Nephron progenitor cell (in vitro differentiated cells): ENCODE measurements at regions not wholly inside any gene's neighbourhood (a gene's known extent, or its start where the extent isn't known, plus 50 kb on each side); places are given as distances from the start of the nearest gene placed in this dataset.

Experiments used
- DNase-seq: peaks from one replicate; pipeline ENCODE4 v3.0.0; 2021
- H3K27ac Mint-ChIP-seq: 2 replicates; pipeline ENCODE4 v1.8.0; 2021; ENCODE audit warnings: mild to moderate bottlenecking, moderate library complexity, mixed read lengths
- H3K27me3 Mint-ChIP-seq: 2 replicates; pipeline ENCODE4 v1.8.0; 2021; ENCODE audit warnings: mild to moderate bottlenecking, low read depth, mixed read lengths; ENCODE audit not compliant: poor library complexity
- H3K36me3 Mint-ChIP-seq: 2 replicates; pipeline ENCODE4 v1.8.0; 2021; ENCODE audit warnings: low read depth, mixed read lengths
- H3K4me1 Mint-ChIP-seq: 2 replicates; pipeline ENCODE4 v1.8.0; 2021; ENCODE audit warnings: mixed read lengths
- H3K4me3 Mint-ChIP-seq: 2 replicates; pipeline ENCODE4 v1.8.0; 2021; ENCODE audit warnings: mild to moderate bottlenecking, moderate library complexity, mixed read lengths
- H3K9me3 Mint-ChIP-seq: 2 replicates; pipeline ENCODE4 v1.8.0; 2021; ENCODE audit warnings: mild to moderate bottlenecking, moderate library complexity, mixed read lengths
- CTCF ChIP-seq: fragments of 200-600 bp; sonication (generic); IDR thresholded peaks from 2 replicates; pipeline ENCODE4 v1.5.0; 2021; ENCODE audit warnings: antibody characterized with exemption

- DNase-seq = no peak
- H3K36me3 Mint-ChIP-seq = no peaks in the 10 kb centered on the region
- no peak overlapping the region for H3K27ac Mint-ChIP-seq
- TF ChIP-seq CTCF = no peak
- H3K9me3 Mint-ChIP-seq = no peaks in the 10 kb centered on the region
- H3K27me3 Mint-ChIP-seq = no peaks in the 10 kb centered on the region
- no peaks in the 10 kb centered on the region for H3K4me1 Mint-ChIP-seq
- no peak overlapping the region for H3K4me3 Mint-ChIP-seq
These were observed 143.9 kb upstream of the NAV3 start for GRCh38 chr12:77686760-77687159.

GRCh38 chr12:77685901-77686300 is 144.8 kb upstream of the NAV3 start:
- H3K9me3 Mint-ChIP-seq = no peaks in the 10 kb centered on the region
- H3K4me1 Mint-ChIP-seq = no peaks in the 10 kb centered on the region
- no peak for DNase-seq
- no peak overlapping the region for H3K4me3 Mint-ChIP-seq
- H3K27ac Mint-ChIP-seq = no peak overlapping the region
- H3K36me3 Mint-ChIP-seq = no peaks in the 10 kb centered on the region
- TF ChIP-seq CTCF = no peak
- H3K27me3 Mint-ChIP-seq = no peaks in the 10 kb centered on the region

GRCh38 chr12:77685112-77685511 is 145.6 kb upstream of the NAV3 start:
- Mint-ChIP-seq H3K4me3 (no peak overlapping the region), H3K36me3 (no peaks in the 10 kb centered on the region), H3K9me3 (no peaks in the 10 kb centered on the region), H3K27ac (no peak overlapping the region), H3K4me1 (no peaks in the 10 kb centered on the region), H3K27me3 (peaks cover 3% of the 10 kb centered on the region)
- TF ChIP-seq CTCF = peak; percentile 52
- peak; percentile 61 for DNase-seq

- DNase-seq = no peak
- Mint-ChIP-seq H3K4me3 (no peak overlapping the region), H3K36me3 (no peaks in the 10 kb centered on the region), H3K27ac (no peak overlapping the region), H3K27me3 (peaks cover 3% of the 10 kb centered on the region), H3K4me1 (no peaks in the 10 kb centered on the region), H3K9me3 (no peaks in the 10 kb centered on the region)
- TF ChIP-seq CTCF = no peak
These were observed 148.2 kb upstream of the NAV3 start for GRCh38 chr12:77682488-77682887.

- peaks cover 3% of the 10 kb centered on the region for H3K27me3 Mint-ChIP-seq
These were observed 149.0 kb upstream of the NAV3 start for GRCh38 chr12:77681726-77682125.

More at GRCh38 chr12:77681726-77682125, 149.0 kb upstream of the NAV3 start:
- H3K27ac Mint-ChIP-seq = no peak overlapping the region
- H3K9me3 Mint-ChIP-seq = no peaks in the 10 kb centered on the region
- TF ChIP-seq CTCF = no peak
- H3K4me3 Mint-ChIP-seq = no peak overlapping the region
- no peaks in the 10 kb centered on the region for H3K36me3 Mint-ChIP-seq
- no peaks in the 10 kb centered on the region for H3K4me1 Mint-ChIP-seq
- DNase-seq = no peak
